T-cell (primary cell): ENCODE measurements at regions not wholly inside any gene's neighbourhood (a gene's known extent, or its start where the extent isn't known, plus 50 kb on each side); places are given as distances from the start of the nearest gene placed in this dataset.

Source experiments
- ATAC-seq, 4 experiments: fragments of 200-7000 bp in 3 of 4; fragments of 150-1000 bp in 1 of 4; cut with Tn5 transposase; replicated peaks in 1 of 4; 1 replicate in 3 of 4; 2 replicates in 1 of 4; pipeline ENCODE4 v1.10.0; 2021; ENCODE audit warnings: moderate library complexity in 3 of 4, mild to moderate bottlenecking in 2 of 4, moderate number of reproducible peaks in 1 of 4
- CTCF ChIA-PET, 2 donors: fragments of 300-600 bp; sonication (Branson Sonifier 250); formaldehyde crosslinking; loops; one replicate each; lab custom pipeline; 2022; ENCODE audit warnings: antibody characterized with exemption in 2 of 2; lab: Charles Lee
- POLR2A ChIA-PET, 2 donors: fragments of 300-600 bp; sonication (Branson Sonifier 250); formaldehyde crosslinking; loops; one replicate each; lab custom pipeline; 2022; ENCODE audit warnings: antibody characterized with exemption in 2 of 2; lab: Charles Lee
- DNase-seq, 35 experiments: peaks; one replicate each; pipeline versions ENCODE4 v3.0.0 to v3.0.0-alpha.2; 2013 to 2023
- H3K27ac ChIP-seq: one replicate; pipeline ENCODE4 v1.5.1; 2013; ENCODE audit warnings: low read length
- H3K27me3 ChIP-seq, 2 experiments: replicated peaks in 1 of 2; 1 replicate in 1 of 2; 2 replicates in 1 of 2; pipeline versions ENCODE4 v1.6.1 to v1.7.0; 2013; ENCODE audit warnings: low read length in 1 of 2, mixed read lengths in 1 of 2; ENCODE audit not compliant: control insufficient read depth in 2 of 2, insufficient read depth in 2 of 2; ENCODE audit errors: extremely low read depth in 1 of 2
- H3K36me3 ChIP-seq, 2 donors: 1 replicate in 1 of 2; 2 replicates in 1 of 2; pipeline versions ENCODE4 v1.6.1 to v1.7.0; 2013; ENCODE audit warnings: low read length in 1 of 2; ENCODE audit not compliant: control insufficient read depth in 2 of 2, insufficient read depth in 1 of 2; ENCODE audit errors: extremely low read depth in 1 of 2
- H3K4me1 ChIP-seq, 2 experiments: 1 replicate in 1 of 2; 2 replicates in 1 of 2; pipeline versions ENCODE4 v1.6.1 to v1.7.0; 2013; ENCODE audit warnings: low read length in 2 of 2, mixed read lengths in 1 of 2; ENCODE audit not compliant: insufficient read depth in 2 of 2, control insufficient read depth in 1 of 2; ENCODE audit errors: extremely low read depth in 1 of 2
- H3K4me3 ChIP-seq, 2 donors: 1 replicate in 1 of 2; 2 replicates in 1 of 2; pipeline versions ENCODE4 v1.5.1 to v1.7.0; 2013; ENCODE audit warnings: mild to moderate bottlenecking in 2 of 2, low read length in 1 of 2, moderate library complexity in 1 of 2; ENCODE audit not compliant: control insufficient read depth in 1 of 2; ENCODE audit errors: extremely low read depth in 1 of 2
- H3K9me3 ChIP-seq: 2 replicates; pipeline ENCODE4 v1.7.0; 2013
- H3K27ac Mint-ChIP-seq, 2 donors: one replicate each; pipeline ENCODE4 v1.8.0; 2020 to 2021; ENCODE audit warnings: mild to moderate bottlenecking in 2 of 2, mixed read lengths in 2 of 2
- H3K27me3 Mint-ChIP-seq, 2 donors: one replicate each; pipeline ENCODE4 v1.8.0; 2021 to 2022; ENCODE audit warnings: mixed read lengths in 2 of 2
- H3K36me3 Mint-ChIP-seq: one replicate; pipeline ENCODE4 v1.8.0; 2021; ENCODE audit warnings: mixed read lengths
- H3K4me1 Mint-ChIP-seq, 3 donors: one replicate each; pipeline ENCODE4 v1.8.0; 2020 to 2022; ENCODE audit warnings: mixed read lengths in 3 of 3, mild to moderate bottlenecking in 1 of 3
- H3K4me3 Mint-ChIP-seq, 3 donors: one replicate each; pipeline ENCODE4 v1.8.0; 2020 to 2022; ENCODE audit warnings: mild to moderate bottlenecking in 3 of 3, mixed read lengths in 3 of 3, moderate library complexity in 3 of 3
- H3K9me3 Mint-ChIP-seq, 3 donors: one replicate each; pipeline ENCODE4 v1.8.0; 2020 to 2022; ENCODE audit warnings: mixed read lengths in 3 of 3
- WGBS: methylation state at CpG from one replicate; pipeline ENCODE4 v1.1.5; 2013; ENCODE audit warnings: missing lambda C conversion rate; ENCODE audit not compliant: insufficient coverage; 5-methylcytosine and 5-hydroxymethylcytosine counted together

GRCh38 chr5:144093868-144094267 is 76.6 kb downstream of the YIPF5 start:
- H3K4me3 Mint-ChIP-seq: no peak overlapping the region
- H3K4me3 ChIP-seq: no peak overlapping the region
- CTCF ChIA-PET: no interaction called here

GRCh38 chr5:144100702-144101101 is 69.8 kb downstream of the YIPF5 start:
- H3K9me3 ChIP-seq: no peaks in the 10 kb centered on the region

More at GRCh38 chr5:144093868-144094267, 76.6 kb downstream of the YIPF5 start:
- Histone ChIP-seq H3K36me3 (no peaks in the 10 kb centered on the region), H3K9me3 (no peaks in the 10 kb centered on the region), H3K27ac (no peak overlapping the region), H3K4me1 (no peaks in the 10 kb centered on the region), H3K27me3 (no peaks in the 10 kb centered on the region)
- Mint-ChIP-seq H3K27ac (no peak overlapping the region), H3K4me1 (peaks cover 7 to 17% (median 8%) of the 10 kb centered on the region in 3 donors), H3K36me3 (no peaks in the 10 kb centered on the region), H3K27me3 (peaks cover 1 to 7% of the 10 kb centered on the region in 2 donors), H3K9me3 (peaks cover 0 to 11% (median 7%) of the 10 kb centered on the region in 3 donors)
- ATAC-seq (no peak), DNase-seq (no peak)
- POLR2A ChIA-PET: no interaction called here
- no CpG with 5 or more reads among the region's 2 CpGs for WGBS

GRCh38 chr5:144101616-144102015 is 68.8 kb downstream of the YIPF5 start:
- Mint-ChIP-seq H3K9me3 (peaks cover 0 to 4% (median 0%) of the 10 kb centered on the region in 3 donors), H3K27me3 (peaks cover 0 to 3% of the 10 kb centered on the region in 2 donors), H3K27ac (no peak overlapping the region), H3K36me3 (no peaks in the 10 kb centered on the region), H3K4me1 (no peaks in the 10 kb centered on the region), H3K4me3 (no peak overlapping the region)
- Histone ChIP-seq H3K27ac (no peak overlapping the region), H3K4me3 (no peak overlapping the region), H3K4me1 (no peaks in the 10 kb centered on the region), H3K9me3 (no peaks in the 10 kb centered on the region), H3K27me3 (no peaks in the 10 kb centered on the region), H3K36me3 (no peaks in the 10 kb centered on the region)
- DNase-seq (no peak), ATAC-seq (no peak)
- ChIA-PET POLR2A (no interaction called here), CTCF (no interaction called here)
- WGBS: no CpG with 5 or more reads among the region's 1 CpG

More at GRCh38 chr5:144100702-144101101, 69.8 kb downstream of the YIPF5 start:
- Mint-ChIP-seq H3K27ac (no peak overlapping the region), H3K27me3 (peaks cover 0 to 3% of the 10 kb centered on the region in 2 donors), H3K36me3 (no peaks in the 10 kb centered on the region), H3K4me3 (no peak overlapping the region), H3K4me1 (no peaks in the 10 kb centered on the region), H3K9me3 (peaks cover 0 to 6% (median 2%) of the 10 kb centered on the region in 3 donors)
- WGBS: 50% methylated on average over 1 of the region's 1 CpG
- no peaks in the 10 kb centered on the region for H3K36me3 ChIP-seq
- DNase-seq (no peak), ATAC-seq (no peak)
- no peak overlapping the region for H3K4me3 ChIP-seq
- CTCF ChIA-PET: interaction anchor here in 1 of 2 donors (0.6 kb wide), 1 partner anchor 99 kb away, joined by 3 read pairs; no protein-coding TSS in a partner anchor
- no peaks in the 10 kb centered on the region for H3K4me1 ChIP-seq
- no peaks in the 10 kb centered on the region for H3K27me3 ChIP-seq
- H3K27ac ChIP-seq: no peak overlapping the region
- POLR2A ChIA-PET: interaction anchor here in 1 of 2 donors (0.6 kb wide), 1 partner anchor 12 kb away, joined by 3 read pairs; no protein-coding TSS in a partner anchor

GRCh38 chr5:144102361-144102760 is 68.1 kb downstream of the YIPF5 start:
- Histone ChIP-seq H3K4me3 (no peak overlapping the region), H3K36me3 (no peaks in the 10 kb centered on the region), H3K4me1 (no peaks in the 10 kb centered on the region), H3K9me3 (no peaks in the 10 kb centered on the region), H3K27me3 (no peaks in the 10 kb centered on the region), H3K27ac (no peak overlapping the region)
- ChIA-PET CTCF (no interaction called here), POLR2A (no interaction called here)
- ATAC-seq (no peak), DNase-seq (no peak)
- Mint-ChIP-seq H3K9me3 (peaks cover 0 to 4% (median 0%) of the 10 kb centered on the region in 3 donors), H3K27me3 (peaks cover 0 to 3% of the 10 kb centered on the region in 2 donors), H3K27ac (no peak overlapping the region), H3K4me1 (no peaks in the 10 kb centered on the region), H3K36me3 (no peaks in the 10 kb centered on the region), H3K4me3 (no peak overlapping the region)
- WGBS: 100% methylated on average over 1 of the region's 2 CpGs

- Mint-ChIP-seq H3K27me3 (no peaks in the 10 kb centered on the region), H3K4me3 (no peak overlapping the region), H3K4me1 (no peaks in the 10 kb centered on the region), H3K36me3 (no peaks in the 10 kb centered on the region), H3K27ac (no peak overlapping the region), H3K9me3 (no peaks in the 10 kb centered on the region)
- Histone ChIP-seq H3K4me3 (no peak overlapping the region), H3K9me3 (no peaks in the 10 kb centered on the region), H3K36me3 (no peaks in the 10 kb centered on the region), H3K4me1 (no peaks in the 10 kb centered on the region), H3K27ac (no peak overlapping the region), H3K27me3 (no peaks in the 10 kb centered on the region)
- 100% methylated on average over 1 of the region's 2 CpGs for WGBS
- no peak for DNase-seq
- CTCF ChIA-PET: no interaction called here
- no peak for ATAC-seq
- POLR2A ChIA-PET: no interaction called here
Observed at GRCh38 chr5:144102979-144103378, 67.5 kb downstream of the YIPF5 start.

- no peak overlapping the region for H3K27ac Mint-ChIP-seq
- POLR2A ChIA-PET: no interaction called here
- H3K27me3 Mint-ChIP-seq: no peaks in the 10 kb centered on the region
- no peak overlapping the region for H3K4me3 Mint-ChIP-seq
- WGBS: 91% methylated on average over 3 of the region's 6 CpGs
- CTCF ChIA-PET: no interaction called here
- Histone ChIP-seq H3K9me3 (no peaks in the 10 kb centered on the region), H3K27me3 (no peaks in the 10 kb centered on the region), H3K4me1 (no peaks in the 10 kb centered on the region), H3K36me3 (no peaks in the 10 kb centered on the region), H3K27ac (no peak overlapping the region), H3K4me3 (no peak overlapping the region)
- no peaks in the 10 kb centered on the region for H3K4me1 Mint-ChIP-seq
- DNase-seq (no peak), ATAC-seq (no peak)
- H3K36me3 Mint-ChIP-seq: no peaks in the 10 kb centered on the region
- H3K9me3 Mint-ChIP-seq: no peaks in the 10 kb centered on the region
Observed at GRCh38 chr5:144103611-144104485, 66.6 kb downstream of the YIPF5 start.
